ENCODE measurements at regions not wholly inside any gene's neighbourhood (a gene's known extent, or its start where the extent isn't known, plus 50 kb on each side); places are given as distances from the start of the nearest gene placed in this dataset.

- TF ChIP-seq POLR2AphosphoS5 (IDR thresholded peaks at IDR 0.05) (no peak), POLR2A (IDR thresholded peaks at IDR 0.05) (no peak)
Measured at GRCh38 chr3:194080913-194081800, 54.8 kb upstream of the HES1 start.
